OCI-LY3 (cell line): ENCODE measurements at regions not wholly inside any gene's neighbourhood (a gene's known extent, or its start where the extent isn't known, plus 50 kb on each side); places are given as distances from the start of the nearest gene placed in this dataset.

Source experiments
- EZH2phosphoT487 ChIP-seq: fragments of 200-600 bp; shearing (Covaris generic); IDR thresholded peaks from 2 replicates; pipeline ENCODE4 v1.6.1; 2018; ENCODE audit warnings: antibody characterized with exemption, mixed run types, low read depth
- TF ChIP-seq, protein P1 (sequence below): fragments of 200-600, 300-600 bp; sonication (generic); IDR thresholded peaks from 2 replicates; pipeline ENCODE4 v1.5.1; 2014; ENCODE audit warnings: antibody characterized with exemption, low read length, low read depth

DNA sequence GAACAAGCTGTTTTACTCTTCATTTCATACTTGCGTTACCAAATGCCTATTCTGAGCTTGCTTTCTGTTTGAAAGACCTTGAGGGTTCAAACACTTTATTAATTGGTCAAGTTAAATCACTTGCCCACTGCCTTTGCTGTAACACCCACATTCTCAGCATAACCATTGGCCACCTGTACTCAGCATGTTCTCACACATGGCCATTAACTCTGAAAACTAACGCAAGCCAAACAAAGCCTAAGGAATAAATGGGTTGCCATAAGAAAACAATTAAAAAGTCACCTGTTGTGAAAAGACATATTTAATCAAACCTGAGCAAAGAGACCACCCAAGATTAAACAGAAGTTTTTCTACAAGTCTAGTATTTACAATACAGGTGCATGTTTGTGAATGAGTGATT, 517.2 kb upstream of the SPRY2 start:
- TF ChIP-seq, protein P1, sequence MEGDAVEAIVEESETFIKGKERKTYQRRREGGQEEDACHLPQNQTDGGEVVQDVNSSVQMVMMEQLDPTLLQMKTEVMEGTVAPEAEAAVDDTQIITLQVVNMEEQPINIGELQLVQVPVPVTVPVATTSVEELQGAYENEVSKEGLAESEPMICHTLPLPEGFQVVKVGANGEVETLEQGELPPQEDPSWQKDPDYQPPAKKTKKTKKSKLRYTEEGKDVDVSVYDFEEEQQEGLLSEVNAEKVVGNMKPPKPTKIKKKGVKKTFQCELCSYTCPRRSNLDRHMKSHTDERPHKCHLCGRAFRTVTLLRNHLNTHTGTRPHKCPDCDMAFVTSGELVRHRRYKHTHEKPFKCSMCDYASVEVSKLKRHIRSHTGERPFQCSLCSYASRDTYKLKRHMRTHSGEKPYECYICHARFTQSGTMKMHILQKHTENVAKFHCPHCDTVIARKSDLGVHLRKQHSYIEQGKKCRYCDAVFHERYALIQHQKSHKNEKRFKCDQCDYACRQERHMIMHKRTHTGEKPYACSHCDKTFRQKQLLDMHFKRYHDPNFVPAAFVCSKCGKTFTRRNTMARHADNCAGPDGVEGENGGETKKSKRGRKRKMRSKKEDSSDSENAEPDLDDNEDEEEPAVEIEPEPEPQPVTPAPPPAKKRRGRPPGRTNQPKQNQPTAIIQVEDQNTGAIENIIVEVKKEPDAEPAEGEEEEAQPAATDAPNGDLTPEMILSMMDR = no peak
- TF ChIP-seq EZH2phosphoT487 = no peak
